H9 (cell line): ENCODE measurements at regions not wholly inside any gene's neighbourhood (a gene's known extent, or its start where the extent isn't known, plus 50 kb on each side); places are given as distances from the start of the nearest gene placed in this dataset.

ENCODE experiments used
- DNase-seq: peaks from one replicate; pipeline ENCODE4 v3.0.0-alpha.2; 2017
- H2AFZ ChIP-seq: one replicate; pipeline ENCODE4 v1.6.1; 2013; ENCODE audit warnings: mild to moderate bottlenecking, low read length, control low read depth, moderate library complexity
- H2AK5ac ChIP-seq: 2 replicates; pipeline ENCODE4 v1.6.1; 2013; ENCODE audit warnings: low read length, control low read depth, mixed read lengths; ENCODE audit not compliant: insufficient read length
- H2BK120ac ChIP-seq: one replicate; pipeline ENCODE4 v1.6.1; 2013; ENCODE audit warnings: low read depth, mild to moderate bottlenecking, low read length, control low read depth, inconsistent platforms; ENCODE audit not compliant: poor library complexity, severe bottlenecking
- H2BK12ac ChIP-seq: 2 replicates; pipeline ENCODE4 v1.6.1; 2013; ENCODE audit warnings: low read length, control low read depth, mixed read lengths, low read depth; ENCODE audit not compliant: insufficient read length
- H2BK15ac ChIP-seq: 2 replicates; pipeline ENCODE4 v1.6.1; 2013; ENCODE audit warnings: low read depth, low read length, control low read depth
- H2BK20ac ChIP-seq: one replicate; pipeline ENCODE4 v1.6.1; 2013; ENCODE audit warnings: low read depth, mild to moderate bottlenecking, low read length, control low read depth, inconsistent platforms; ENCODE audit not compliant: poor library complexity, severe bottlenecking
- H2BK5ac ChIP-seq: 2 replicates; pipeline ENCODE4 v1.6.1; 2013; ENCODE audit warnings: low read length, control low read depth, mixed read lengths; ENCODE audit not compliant: insufficient read length
- H3K14ac ChIP-seq: 2 replicates; pipeline ENCODE4 v1.6.1; 2013; ENCODE audit warnings: low read length, control low read depth; ENCODE audit not compliant: insufficient read depth
- H3K18ac ChIP-seq: 2 replicates; pipeline ENCODE4 v1.6.1; 2013; ENCODE audit warnings: low read depth, mild to moderate bottlenecking, mixed read lengths, low read length, control low read depth; ENCODE audit not compliant: insufficient read length
- H3K23ac ChIP-seq: 2 replicates; pipeline ENCODE4 v1.6.1; 2013; ENCODE audit warnings: low read length, control low read depth, mixed read lengths, low read depth; ENCODE audit not compliant: insufficient read length
- H3K23me2 ChIP-seq: 2 replicates; pipeline ENCODE4 v1.6.1; 2013; ENCODE audit warnings: low read depth, mild to moderate bottlenecking, mixed read lengths, low read length, control low read depth; ENCODE audit not compliant: insufficient read length, poor library complexity, severe bottlenecking
- H3K27ac ChIP-seq: 2 replicates; pipeline ENCODE4 v1.5.1; 2013; ENCODE audit warnings: low read length, control low read depth, mixed read lengths, low read depth; ENCODE audit not compliant: insufficient read length
- H3K27me3 ChIP-seq: 2 replicates; pipeline ENCODE4 v1.6.1; 2013; ENCODE audit warnings: low read length, control low read depth, inconsistent platforms; ENCODE audit not compliant: insufficient read depth
- H3K4ac ChIP-seq: 2 replicates; pipeline ENCODE4 v1.6.1; 2013; ENCODE audit warnings: low read depth, mild to moderate bottlenecking, control low read depth, inconsistent platforms, low read length, moderate library complexity
- H3K4me1 ChIP-seq: 2 replicates; pipeline ENCODE4 v1.6.1; 2013; ENCODE audit warnings: low read length, control low read depth, inconsistent platforms; ENCODE audit not compliant: insufficient read depth
- H3K4me2 ChIP-seq: 2 replicates; pipeline ENCODE4 v1.6.1; 2013; ENCODE audit warnings: low read length, control low read depth, mixed read lengths; ENCODE audit not compliant: insufficient read length, insufficient read depth
- H3K56ac ChIP-seq: 2 replicates; pipeline ENCODE4 v1.6.1; 2013; ENCODE audit warnings: low read depth, mild to moderate bottlenecking, mixed read lengths, low read length, control low read depth; ENCODE audit not compliant: insufficient read length
- H3K79me1 ChIP-seq: 2 replicates; pipeline ENCODE4 v1.6.1; 2013; ENCODE audit warnings: low read depth, mild to moderate bottlenecking, moderate library complexity, low read length, control low read depth, inconsistent platforms; ENCODE audit not compliant: insufficient read depth, poor library complexity, severe bottlenecking
- H3K79me2 ChIP-seq: 2 replicates; pipeline ENCODE4 v1.6.1; 2013; ENCODE audit warnings: low read length, control low read depth, inconsistent platforms; ENCODE audit not compliant: insufficient read depth
- H3K9ac ChIP-seq: 2 replicates; pipeline ENCODE4 v1.6.1; 2013; ENCODE audit warnings: low read length, control low read depth, mixed read lengths; ENCODE audit not compliant: insufficient read length; ENCODE audit errors: extremely low read depth
- H3K9me3 ChIP-seq: one replicate; pipeline ENCODE4 v1.6.1; 2013; ENCODE audit warnings: low read depth, low read length, inconsistent platforms; ENCODE audit not compliant: control insufficient read depth
- H3T11ph ChIP-seq: one replicate; pipeline ENCODE4 v1.6.1; 2013; ENCODE audit warnings: mild to moderate bottlenecking, low read length, control low read depth, inconsistent platforms
- H4K20me1 ChIP-seq: one replicate; pipeline ENCODE4 v1.6.1; 2013; ENCODE audit not compliant: control insufficient read depth, insufficient read length, insufficient read depth
- H4K5ac ChIP-seq: 2 replicates; pipeline ENCODE4 v1.6.1; 2013; ENCODE audit warnings: low read depth, mild to moderate bottlenecking, mixed read lengths, low read length, control low read depth; ENCODE audit not compliant: insufficient read length
- H4K8ac ChIP-seq: replicated peaks from 2 replicates; pipeline ENCODE4 v1.6.1; 2013; ENCODE audit warnings: low read length, control low read depth, mixed read lengths, low read depth; ENCODE audit not compliant: insufficient read length
- H4K91ac ChIP-seq: 2 replicates; pipeline ENCODE4 v1.6.1; 2013; ENCODE audit warnings: low read depth, mild to moderate bottlenecking, moderate library complexity, mixed read lengths, low read length, control low read depth; ENCODE audit not compliant: insufficient read length
- H3K27ac Mint-ChIP-seq, 3 experiments: 2 replicates in 2 of 3; 3 replicates in 1 of 3; pipeline ENCODE4 v1.8.0; 2020 to 2021; ENCODE audit warnings: mixed read lengths in 3 of 3, mild to moderate bottlenecking in 1 of 3, moderate library complexity in 1 of 3
- H3K27me3 Mint-ChIP-seq: 2 replicates; pipeline ENCODE4 v1.8.0; 2021; ENCODE audit warnings: low read depth, mild to moderate bottlenecking, moderate library complexity, mixed read lengths
- H3K36me3 Mint-ChIP-seq, 3 experiments: 2 replicates in 2 of 3; 3 replicates in 1 of 3; pipeline ENCODE4 v1.8.0; 2020 to 2021; ENCODE audit warnings: low read depth in 3 of 3, mixed read lengths in 3 of 3; ENCODE audit not compliant: insufficient read depth in 1 of 3
- H3K4me1 Mint-ChIP-seq, 2 experiments: 2 replicates each; pipeline ENCODE4 v1.8.0; 2020; ENCODE audit warnings: mixed read lengths in 2 of 2
- H3K4me3 Mint-ChIP-seq, 2 experiments: 2 replicates in 1 of 2; 3 replicates in 1 of 2; pipeline ENCODE4 v1.8.0; 2020 to 2021; ENCODE audit warnings: mild to moderate bottlenecking in 2 of 2, mixed read lengths in 2 of 2, moderate library complexity in 1 of 2
- H3K9me3 Mint-ChIP-seq, 2 experiments: 2 replicates in 1 of 2; 3 replicates in 1 of 2; pipeline ENCODE4 v1.8.0; 2020; ENCODE audit warnings: mild to moderate bottlenecking in 2 of 2, mixed read lengths in 2 of 2, moderate library complexity in 1 of 2
- CTCF ChIP-seq: fragments of 200-600 bp; sonication (generic); conservative IDR thresholded peaks from 3 replicates; pipeline ENCODE4 v1.8.0; 2021; ENCODE audit warnings: antibody characterized with exemption, mild to moderate bottlenecking
- WGBS: extraction: QIAGEN DNeasy Blood & Tissue Kit; methylation state at CpG from one replicate; pipeline ENCODE4 v1.1.7; 2013; ENCODE audit warnings: missing lambda C conversion rate, low lambda C conversion rate, mixed read lengths; ENCODE audit not compliant: insufficient read length; ENCODE audit errors: extremely low coverage; 5-methylcytosine and 5-hydroxymethylcytosine counted together

GRCh38 chr1:30028283-30028682 is 695.1 kb downstream of the MATN1 start:
- peaks cover 10 to 18% of the 10 kb centered on the region in 2 experiments for H3K9me3 Mint-ChIP-seq
- no peak overlapping the region for H3K14ac ChIP-seq
- no peak overlapping the region for H3K9ac ChIP-seq
- H3K4me1 Mint-ChIP-seq: no peaks in the 10 kb centered on the region
- H4K91ac ChIP-seq: no peak overlapping the region
- no CpG with 5 or more reads among the region's 2 CpGs for WGBS
- no peak overlapping the region for H3T11ph ChIP-seq
- no peak overlapping the region for H3K56ac ChIP-seq
- H2BK20ac ChIP-seq: no peak overlapping the region
- no peaks in the 10 kb centered on the region for H3K79me1 ChIP-seq
- H3K4me3 Mint-ChIP-seq: no peak overlapping the region
- H3K27me3 ChIP-seq: no peaks in the 10 kb centered on the region
- DNase-seq: no peak
- no peaks in the 10 kb centered on the region for H3K23me2 ChIP-seq
- no peaks in the 10 kb centered on the region for H3K79me2 ChIP-seq
- H4K8ac ChIP-seq: no peak overlapping the region
- no peak overlapping the region for H3K23ac ChIP-seq
- H2BK5ac ChIP-seq: no peak overlapping the region
- H3K4ac ChIP-seq: no peak overlapping the region
- no peaks in the 10 kb centered on the region for H3K4me1 ChIP-seq
- no peak overlapping the region for H2AK5ac ChIP-seq
- H2BK120ac ChIP-seq: no peak overlapping the region
- H3K4me2 ChIP-seq: no peak overlapping the region
- H4K5ac ChIP-seq: no peak overlapping the region
- no peak overlapping the region for H3K27ac Mint-ChIP-seq
- no peaks in the 10 kb centered on the region for H4K20me1 ChIP-seq
- no peak for TF ChIP-seq CTCF
- no peak overlapping the region for H3K27ac ChIP-seq
- H3K36me3 Mint-ChIP-seq: peaks cover 4 to 9% (median 8%) of the 10 kb centered on the region in 3 experiments
- H2BK15ac ChIP-seq: no peak overlapping the region
- H2BK12ac ChIP-seq: no peak overlapping the region
- peaks cover 2% of the 10 kb centered on the region; the same call in 1 of the 2 replicates for H3K27me3 Mint-ChIP-seq
- H2AFZ ChIP-seq: no peak overlapping the region
- H3K18ac ChIP-seq: no peak overlapping the region
- peaks cover 7% of the 10 kb centered on the region for H3K9me3 ChIP-seq
